HG03095 (cell line): ENCODE measurements at regions not wholly inside any gene's neighbourhood (a gene's known extent, or its start where the extent isn't known, plus 50 kb on each side); places are given as distances from the start of the nearest gene placed in this dataset.

Experiments used
- ATAC-seq: cut with Tn5 transposase; IDR thresholded peaks from one replicate; pipeline ENCODE4 v1.9.1; 2021; ENCODE audit warnings: moderate library complexity; ENCODE audit not compliant: unreplicated experiment

DNA sequence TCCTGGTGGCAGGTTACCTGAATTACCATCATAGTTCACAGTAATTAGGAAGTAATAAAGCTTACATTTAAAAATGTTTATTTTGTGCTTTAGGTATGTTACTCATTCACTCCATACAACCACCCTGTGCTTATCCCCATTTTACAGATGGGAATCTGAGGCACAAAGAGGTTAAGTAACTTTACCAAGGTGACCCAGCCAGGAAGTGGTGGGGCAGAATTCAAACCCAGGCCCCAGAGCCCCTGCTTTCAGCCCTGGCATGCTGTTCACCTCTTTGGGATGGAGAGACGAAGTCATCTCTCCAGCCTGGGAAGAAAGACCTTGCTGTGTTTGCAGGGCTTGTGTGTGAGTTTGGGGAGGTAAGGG is 285.6 kb upstream of the TPM1 start:
- no peak for ATAC-seq

DNA sequence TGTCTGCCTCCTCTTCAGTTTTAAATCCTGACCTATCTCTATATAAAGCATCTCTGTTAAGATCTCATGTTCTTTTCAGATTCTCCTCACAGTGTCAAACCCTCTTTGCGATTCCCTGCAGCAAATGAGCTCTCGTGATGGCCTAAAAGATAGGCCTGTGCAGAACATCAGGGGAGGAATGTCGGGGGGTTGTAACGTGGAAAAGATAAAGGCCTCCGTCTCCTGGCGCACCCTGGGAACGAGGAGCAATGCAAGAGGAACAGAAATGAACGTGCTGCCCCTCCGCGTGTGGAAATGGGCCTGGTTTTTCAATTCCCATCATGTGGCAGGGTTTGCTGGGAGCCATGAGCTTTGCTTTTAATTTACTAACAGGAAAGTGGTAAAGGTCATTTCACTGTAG is 285.0 kb upstream of the TPM1 start:
- no peak for ATAC-seq

DNA sequence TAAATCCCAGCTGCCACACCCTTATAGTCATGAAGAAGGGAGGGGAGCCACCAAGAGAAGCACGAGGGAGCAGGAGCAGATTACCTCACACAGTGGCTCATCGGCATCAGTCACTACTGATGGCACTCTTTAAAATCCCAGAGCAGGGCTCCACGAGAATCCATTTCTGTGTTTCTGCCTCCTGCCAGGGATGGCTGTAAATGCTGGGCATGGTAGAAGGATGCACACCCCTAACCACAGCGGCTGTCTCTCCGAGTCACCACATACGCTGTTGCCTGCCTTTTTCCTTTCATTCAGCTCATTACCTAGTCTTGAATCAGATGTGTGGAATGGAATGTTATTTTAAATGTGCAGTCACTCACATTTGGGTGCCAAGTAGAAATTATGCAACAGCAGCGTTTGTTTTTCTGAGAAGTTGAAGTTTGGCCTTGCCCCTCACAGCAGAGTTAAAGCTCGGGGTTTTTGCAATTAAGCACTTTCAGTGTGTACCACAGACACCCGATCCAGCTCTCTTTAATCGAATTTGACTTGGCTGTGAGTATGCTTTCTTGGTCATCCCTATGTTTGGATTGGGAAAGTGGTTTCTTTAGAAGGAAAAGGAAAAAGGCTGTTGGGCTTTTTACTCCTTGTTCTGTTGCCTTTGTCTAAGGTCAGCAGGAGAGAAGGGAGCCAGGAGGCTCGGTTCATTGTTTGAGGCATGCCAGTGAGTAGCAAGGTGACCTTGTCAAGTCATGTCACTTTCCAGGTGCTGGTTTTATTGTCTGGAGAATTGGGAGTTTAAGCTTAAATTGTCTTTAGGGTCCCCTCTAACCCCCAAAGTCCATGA is 284.2 kb upstream of the TPM1 start:
- no peak for ATAC-seq

DNA sequence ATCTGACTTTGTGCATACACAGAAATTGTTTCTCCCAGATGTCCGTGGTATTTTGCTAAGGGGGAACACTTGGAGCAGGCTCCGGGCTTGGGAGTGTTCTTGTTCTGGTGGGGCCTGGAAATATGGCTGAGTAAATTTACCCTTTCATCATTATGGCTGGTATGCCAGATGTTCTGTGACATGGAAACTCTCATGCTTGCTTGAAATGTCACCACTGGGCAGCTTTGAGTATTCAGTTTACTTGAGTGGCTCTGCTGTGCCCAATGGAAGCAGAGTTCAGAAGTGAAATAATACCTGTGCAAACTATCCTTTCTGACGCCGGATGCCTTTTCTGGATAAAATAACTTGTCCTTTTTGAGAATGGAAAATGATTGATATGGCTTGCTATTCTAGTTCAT is 283.6 kb upstream of the TPM1 start:
- no peak for ATAC-seq

GRCh38 chr15:62760538-62760937 is 282.0 kb upstream of the TPM1 start:
- no peak for ATAC-seq

DNA sequence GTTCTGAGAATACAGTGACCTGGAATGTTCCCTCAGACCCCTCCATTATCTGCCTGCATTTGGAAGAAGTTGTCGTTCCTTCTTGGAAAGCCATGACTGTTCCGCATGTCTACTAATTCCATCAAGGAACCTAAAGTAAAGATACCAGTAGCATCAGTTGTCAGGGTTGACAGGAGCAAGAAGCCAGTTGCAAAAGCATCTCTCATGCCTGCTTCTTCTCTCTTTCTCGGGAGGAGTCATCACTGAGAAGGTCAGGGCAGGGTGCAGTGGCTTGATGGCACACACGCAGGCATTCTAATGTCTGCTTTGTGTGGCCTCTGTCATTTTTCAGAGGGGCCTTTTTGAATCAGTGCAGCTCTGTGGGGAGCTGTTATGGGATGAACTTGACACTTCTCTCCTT is 276.6 kb upstream of the TPM1 start:
- ATAC-seq, result no peak

DNA sequence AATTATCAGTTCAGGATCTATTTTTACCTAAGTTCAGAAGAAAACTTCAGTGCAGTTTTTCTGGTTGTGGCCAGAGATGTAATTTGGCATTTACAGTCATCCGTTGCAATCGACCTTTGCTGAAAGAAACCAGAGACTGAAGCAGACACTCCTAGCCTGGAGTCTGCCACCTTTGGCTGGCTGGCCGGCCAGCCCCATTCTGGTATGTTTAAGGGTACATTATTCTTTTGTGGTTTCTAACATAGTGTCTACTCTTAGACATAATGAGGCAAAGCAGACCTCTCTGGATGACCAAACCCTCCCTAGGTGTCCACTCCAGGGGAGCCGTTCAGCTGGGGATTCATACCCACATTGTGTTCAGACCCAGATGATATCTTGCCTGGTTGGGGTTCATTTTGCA is 275.9 kb upstream of the TPM1 start:
- no peak for ATAC-seq

- no peak for ATAC-seq
Measured at GRCh38 chr15:62769604-62770003, 272.9 kb upstream of the TPM1 start.

- no peak for ATAC-seq
Measured at GRCh38 chr15:62770111-62770660, 272.4 kb upstream of the TPM1 start.

- ATAC-seq, result no peak
Measured at GRCh38 chr15:62770752-62771151, 271.8 kb upstream of the TPM1 start.

DNA sequence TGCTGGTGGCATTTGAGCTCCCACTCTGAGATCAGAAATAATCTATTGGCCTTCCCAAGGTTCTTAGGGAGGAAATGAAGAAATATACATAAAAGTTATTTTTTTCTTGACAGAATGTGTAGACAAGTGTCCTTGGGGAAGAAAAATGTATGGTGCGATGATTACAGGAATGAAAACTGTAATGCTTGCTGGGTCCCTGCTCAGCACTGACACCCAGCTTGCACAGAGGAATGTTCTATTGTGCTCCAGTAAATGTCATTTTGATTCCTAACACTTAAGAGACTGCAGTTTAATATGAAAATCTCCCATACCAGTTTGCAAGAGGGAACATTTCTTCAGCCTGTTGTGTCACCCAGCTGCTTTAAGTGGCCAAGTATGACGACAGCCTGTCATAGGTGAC is 271.3 kb upstream of the TPM1 start:
- ATAC-seq, result no peak

DNA sequence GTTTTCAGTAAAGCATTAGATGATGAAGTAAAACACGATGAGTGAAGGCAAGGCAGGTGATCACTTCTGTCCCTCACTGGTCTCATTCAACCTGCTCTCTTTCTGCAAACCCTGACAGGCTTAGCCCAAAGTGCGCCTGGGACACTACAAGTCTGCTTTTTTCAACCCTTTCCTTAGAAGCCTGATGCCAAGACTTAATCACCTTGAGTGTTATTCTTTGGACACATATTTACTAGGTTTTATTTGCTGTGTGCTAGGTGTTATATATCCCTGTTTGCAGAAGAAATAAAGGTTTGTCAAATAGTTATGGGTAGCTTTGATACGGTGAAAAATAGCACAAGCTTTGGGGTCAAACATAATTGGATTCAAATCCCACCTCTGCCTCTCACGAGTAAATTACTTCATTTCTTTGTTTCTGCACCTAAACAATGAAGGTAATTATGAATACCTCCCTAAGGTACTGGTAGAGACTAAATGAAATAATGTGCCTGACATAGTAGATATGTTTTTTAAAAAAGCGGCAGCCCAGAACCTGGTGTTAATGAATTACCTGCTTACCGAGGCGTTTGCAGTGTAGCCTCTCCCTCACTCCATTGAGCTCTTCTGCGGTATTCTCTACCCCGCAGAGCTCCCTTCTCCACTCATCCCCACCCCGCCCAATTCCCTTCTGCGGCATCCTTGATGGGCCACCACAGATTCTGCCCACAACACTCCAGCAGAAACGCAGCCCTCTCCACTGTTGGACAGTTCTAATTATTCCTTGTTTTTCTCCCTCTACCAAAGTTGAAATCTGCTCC is 269.0 kb upstream of the TPM1 start:
- no peak for ATAC-seq

DNA sequence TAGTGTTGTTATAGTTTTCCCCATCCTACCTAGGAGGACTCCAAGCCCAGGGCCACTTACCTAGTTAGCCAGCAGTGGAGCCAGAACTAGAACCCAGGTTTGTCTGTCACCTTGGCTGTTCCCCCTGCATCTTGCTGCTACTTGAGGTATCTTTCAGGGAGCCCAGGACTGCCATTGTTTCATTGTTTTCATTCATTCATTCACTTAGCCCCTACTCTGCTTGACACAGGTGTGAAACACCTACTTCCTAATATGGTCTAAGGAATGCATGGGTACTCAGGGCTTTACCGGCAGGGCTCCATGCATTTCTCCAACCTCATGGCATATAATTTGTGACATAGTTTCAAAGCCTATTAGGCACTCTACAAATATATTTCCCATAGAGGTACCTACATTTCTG is 266.6 kb upstream of the TPM1 start:
- ATAC-seq, result no peak

DNA sequence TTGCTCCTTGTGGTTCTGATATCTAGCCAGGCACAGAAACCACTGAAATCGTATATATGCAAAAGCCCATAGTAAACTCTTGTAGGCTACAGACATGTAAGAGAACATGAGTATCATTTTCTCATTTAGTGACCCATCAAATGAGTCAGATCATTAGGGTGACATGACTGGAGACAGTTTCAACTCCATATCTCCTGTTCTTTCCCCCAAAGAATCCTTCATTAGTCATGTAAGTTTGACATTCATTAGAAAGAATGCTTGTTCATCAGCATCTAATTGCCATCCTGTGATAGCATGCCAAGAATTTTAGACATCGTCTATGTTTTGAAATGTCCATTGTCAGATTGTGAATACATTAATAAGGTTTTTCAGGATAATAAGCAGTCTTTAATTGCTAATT is 264.9 kb upstream of the TPM1 start:
- no peak for ATAC-seq

DNA sequence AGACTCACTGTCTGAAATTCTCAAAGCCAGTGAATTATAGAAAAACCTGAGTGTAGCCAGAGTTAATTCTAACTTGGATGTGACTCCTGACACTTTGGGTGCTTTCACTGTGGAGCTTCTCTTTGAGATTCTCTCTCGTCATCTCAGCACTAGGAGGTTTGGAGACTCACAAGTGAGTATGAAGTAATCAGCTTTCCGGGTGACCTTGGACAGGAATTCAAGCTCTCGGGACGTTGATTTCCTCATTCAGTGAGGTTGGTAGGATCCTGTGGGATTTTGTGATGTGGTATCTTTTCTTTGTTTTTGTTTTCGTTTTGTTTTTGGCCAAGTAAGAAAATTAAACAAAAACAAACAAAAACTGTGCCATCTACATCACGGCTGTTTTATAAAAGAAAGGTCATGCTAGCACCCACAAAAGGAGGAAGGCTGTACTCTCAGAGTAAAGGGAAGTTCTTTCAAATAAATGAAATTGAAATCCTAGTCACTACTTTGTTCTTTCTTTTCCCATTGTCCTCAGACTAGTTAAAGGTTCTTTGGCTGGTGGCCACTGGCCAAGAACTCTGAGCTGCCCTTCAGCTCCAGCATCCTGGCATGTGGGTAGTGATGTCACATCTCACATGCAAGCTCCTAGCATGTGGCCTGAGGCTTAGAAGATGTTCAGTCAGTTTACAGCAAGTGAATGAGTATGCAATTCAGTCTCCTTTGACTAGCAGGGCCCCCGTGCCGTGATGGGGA is 263.3 kb upstream of the TPM1 start:
- no peak for ATAC-seq

DNA sequence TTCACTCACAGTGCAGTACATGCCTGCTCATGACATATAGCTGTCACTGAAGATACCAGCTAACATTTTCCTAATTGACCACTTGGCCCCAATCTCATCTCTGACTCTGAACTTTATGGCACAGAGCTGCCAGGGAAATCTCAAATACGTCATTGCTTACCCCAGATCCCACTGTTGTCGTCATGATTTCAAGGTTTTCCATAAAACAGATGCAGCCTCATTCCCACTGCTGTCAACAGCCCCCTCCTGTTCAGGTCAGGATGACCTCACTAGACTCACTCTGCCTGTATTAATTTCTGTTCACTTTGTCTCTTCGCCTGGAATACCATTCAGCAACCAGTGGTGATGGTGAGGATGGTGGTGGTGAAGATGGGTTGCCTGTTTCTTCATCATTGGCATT is 262.6 kb upstream of the TPM1 start:
- ATAC-seq, result no peak

DNA sequence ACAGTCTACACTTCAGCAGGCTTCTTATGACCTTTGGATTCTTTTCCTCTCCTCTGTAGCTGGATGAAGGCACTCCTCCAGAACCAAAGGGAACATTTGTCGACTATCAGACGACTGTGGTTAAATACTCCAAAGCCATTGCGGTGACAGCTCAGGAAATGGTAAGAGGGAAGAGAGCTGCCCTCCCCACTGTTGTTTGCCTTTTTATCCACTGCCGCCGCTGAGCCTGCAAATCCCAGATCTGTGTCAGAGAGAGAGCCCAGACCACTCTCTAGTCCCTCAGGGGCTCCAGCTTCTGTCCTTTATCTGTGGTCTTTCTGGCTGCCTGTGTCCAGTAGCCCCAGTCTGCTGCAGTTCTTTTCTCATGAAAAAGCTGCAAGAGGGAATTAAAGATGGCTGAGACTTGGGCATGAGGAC is 261.5 kb upstream of the TPM1 start:
- no peak for ATAC-seq

DNA sequence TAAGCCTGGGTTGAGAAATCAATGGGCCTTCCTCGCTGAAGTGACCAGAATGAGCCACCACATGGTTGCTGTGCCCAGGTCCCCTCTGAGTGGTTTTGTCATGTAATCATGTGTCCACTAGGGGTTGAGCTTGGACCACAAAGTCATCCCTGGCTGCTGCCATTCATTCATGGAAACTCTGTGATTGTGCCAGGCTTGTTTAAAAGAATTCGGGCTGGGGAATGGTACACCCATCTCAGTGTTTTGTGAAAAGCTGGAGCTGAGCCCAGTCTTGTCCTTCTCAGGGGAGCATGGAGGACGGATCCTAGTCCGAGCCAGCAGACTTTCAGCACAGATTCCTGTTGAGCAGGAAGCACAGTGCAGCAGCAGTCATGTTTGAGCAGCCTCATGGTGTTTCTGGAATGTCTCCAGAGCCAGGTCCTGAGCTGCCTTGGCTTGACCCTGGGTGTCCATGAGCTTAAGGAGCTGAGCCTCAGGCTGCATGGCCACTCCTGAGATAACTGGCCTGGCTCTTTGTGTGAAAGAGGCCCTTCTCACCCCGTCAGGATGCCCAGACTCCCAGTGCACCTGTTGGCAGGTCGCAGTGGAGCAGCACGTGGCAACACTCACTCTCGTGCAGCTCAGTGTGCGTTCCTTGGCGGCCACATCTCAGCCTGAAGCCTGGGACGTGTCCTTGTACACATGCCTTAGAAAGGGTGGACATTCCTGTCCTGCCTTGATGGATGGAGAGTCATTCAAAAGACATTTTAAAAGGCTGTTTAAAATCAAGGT is 260.3 kb upstream of the TPM1 start:
- ATAC-seq, result no peak

DNA sequence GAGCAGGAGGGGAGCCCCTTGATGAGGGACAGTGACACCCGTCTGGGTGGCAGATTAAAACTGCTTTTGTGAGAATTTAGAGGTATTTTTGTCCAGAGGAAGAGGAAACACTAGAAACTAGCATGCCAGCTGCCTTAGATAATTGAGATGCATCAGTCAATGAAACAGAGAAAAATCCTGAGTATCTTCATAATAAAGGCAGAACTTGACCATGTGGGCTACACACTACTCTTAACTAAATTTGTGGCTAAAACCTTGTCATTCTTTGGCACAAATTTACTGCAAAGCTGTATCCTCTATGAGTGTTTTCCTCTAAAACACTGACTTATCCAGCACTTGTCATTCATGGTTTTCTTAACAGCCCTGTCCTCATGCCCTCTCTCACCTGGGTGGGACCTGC is 259.7 kb upstream of the TPM1 start:
- no peak for ATAC-seq

GRCh38 chr15:62783303-62783957 is 259.1 kb upstream of the TPM1 start:
- ATAC-seq, result no peak
